ENCODE measurements at regions not wholly inside any gene's neighbourhood (a gene's known extent, or its start where the extent isn't known, plus 50 kb on each side); places are given as distances from the start of the nearest gene placed in this dataset.

DNA sequence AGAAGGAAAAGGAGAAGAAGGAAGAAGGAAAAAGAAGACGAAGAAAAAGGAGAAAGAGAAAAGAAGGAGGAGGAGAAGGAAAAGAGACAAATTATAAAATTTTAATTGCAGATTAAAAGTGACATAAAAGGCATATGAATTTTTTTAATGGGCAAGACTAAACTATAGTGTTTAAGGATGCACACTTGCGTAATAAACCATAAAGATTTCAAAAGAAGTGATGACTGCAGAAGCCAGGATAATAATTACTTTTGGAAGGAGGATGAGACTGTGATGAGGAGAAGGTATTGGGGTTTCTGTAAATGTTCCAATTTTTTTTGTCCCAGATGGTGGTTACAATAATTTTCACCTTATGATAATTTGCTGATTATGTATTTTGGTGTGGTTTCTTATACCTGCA, 243.1 kb upstream of the PKN2 start:
- TF ChIP-seq, protein P1, sequence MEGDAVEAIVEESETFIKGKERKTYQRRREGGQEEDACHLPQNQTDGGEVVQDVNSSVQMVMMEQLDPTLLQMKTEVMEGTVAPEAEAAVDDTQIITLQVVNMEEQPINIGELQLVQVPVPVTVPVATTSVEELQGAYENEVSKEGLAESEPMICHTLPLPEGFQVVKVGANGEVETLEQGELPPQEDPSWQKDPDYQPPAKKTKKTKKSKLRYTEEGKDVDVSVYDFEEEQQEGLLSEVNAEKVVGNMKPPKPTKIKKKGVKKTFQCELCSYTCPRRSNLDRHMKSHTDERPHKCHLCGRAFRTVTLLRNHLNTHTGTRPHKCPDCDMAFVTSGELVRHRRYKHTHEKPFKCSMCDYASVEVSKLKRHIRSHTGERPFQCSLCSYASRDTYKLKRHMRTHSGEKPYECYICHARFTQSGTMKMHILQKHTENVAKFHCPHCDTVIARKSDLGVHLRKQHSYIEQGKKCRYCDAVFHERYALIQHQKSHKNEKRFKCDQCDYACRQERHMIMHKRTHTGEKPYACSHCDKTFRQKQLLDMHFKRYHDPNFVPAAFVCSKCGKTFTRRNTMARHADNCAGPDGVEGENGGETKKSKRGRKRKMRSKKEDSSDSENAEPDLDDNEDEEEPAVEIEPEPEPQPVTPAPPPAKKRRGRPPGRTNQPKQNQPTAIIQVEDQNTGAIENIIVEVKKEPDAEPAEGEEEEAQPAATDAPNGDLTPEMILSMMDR (IDR thresholded peaks at IDR 0.05) = no peak
- TF ChIP-seq POLR2A (IDR thresholded peaks at IDR 0.05) = no peak

Data from body of pancreas (tissue), 4 donors.